ENCODE measurements at regions not wholly inside any gene's neighbourhood (a gene's known extent, or its start where the extent isn't known, plus 50 kb on each side); places are given as distances from the start of the nearest gene placed in this dataset.

- DNase-seq = no peak
Observed at GRCh38 chr2:121955426-121955825, 200.0 kb downstream of the TSN start.

GRCh38 chr2:121955872-121956271 lies 200.4 kb downstream of the TSN start:
- H3K27ac Mint-ChIP-seq = no peak overlapping the region
- no peaks in the 10 kb centered on the region for H3K4me1 Mint-ChIP-seq (ENCODE audit: low read depth)
- H3K36me3 Mint-ChIP-seq (ENCODE audit: low read depth) = no peaks in the 10 kb centered on the region
- no peak for DNase-seq
- no peaks in the 10 kb centered on the region for H3K27me3 Mint-ChIP-seq (ENCODE audit: low read depth)
- no peaks in the 10 kb centered on the region for H3K9me3 Mint-ChIP-seq
- CTCF ChIA-PET = no interaction called here
- intact Hi-C loops (cut with micrococcal nuclease) = no loop called here
- H3K4me3 Mint-ChIP-seq = no peak overlapping the region

More at GRCh38 chr2:121955426-121955825, 200.0 kb downstream of the TSN start:
- Mint-ChIP-seq H3K4me3 (no peak overlapping the region), H3K27me3 (ENCODE audit: low read depth) (no peaks in the 10 kb centered on the region), H3K36me3 (ENCODE audit: low read depth) (no peaks in the 10 kb centered on the region), H3K9me3 (no peaks in the 10 kb centered on the region), H3K4me1 (ENCODE audit: low read depth) (no peaks in the 10 kb centered on the region), H3K27ac (no peak overlapping the region)
- intact Hi-C loops (cut with micrococcal nuclease) = no loop called here
- CTCF ChIA-PET = no interaction called here

GRCh38 chr2:121960251-121960650 lies 204.8 kb downstream of the TSN start:
- CTCF ChIA-PET = no interaction called here
- Mint-ChIP-seq H3K9me3 (no peaks in the 10 kb centered on the region), H3K4me1 (ENCODE audit: low read depth) (no peaks in the 10 kb centered on the region), H3K4me3 (no peak overlapping the region), H3K36me3 (ENCODE audit: low read depth) (no peaks in the 10 kb centered on the region), H3K27me3 (ENCODE audit: low read depth) (peaks cover 3% of the 10 kb centered on the region), H3K27ac (no peak overlapping the region)
- DNase-seq = no peak
- intact Hi-C loops (cut with micrococcal nuclease) = no loop called here

- Mint-ChIP-seq H3K27me3 (ENCODE audit: low read depth) (peaks cover 3% of the 10 kb centered on the region), H3K27ac (no peak overlapping the region), H3K4me1 (ENCODE audit: low read depth) (no peaks in the 10 kb centered on the region), H3K36me3 (ENCODE audit: low read depth) (no peaks in the 10 kb centered on the region), H3K9me3 (no peaks in the 10 kb centered on the region), H3K4me3 (no peak overlapping the region)
- intact Hi-C loops (cut with micrococcal nuclease) = no loop called here
- CTCF ChIA-PET = interaction anchor here (0.7 kb wide), 1 partner anchor 58 kb away, joined by 3 read pairs; no protein-coding TSS in a partner anchor
- no peak for DNase-seq
Observed at GRCh38 chr2:121961761-121962160, 206.3 kb downstream of the TSN start.

GRCh38 chr2:121965661-121966060 lies 210.2 kb downstream of the TSN start:
- H3K27ac Mint-ChIP-seq = no peak overlapping the region

GRCh38 chr2:121966663-121967062 lies 211.2 kb downstream of the TSN start:
- Mint-ChIP-seq H3K9me3 (no peaks in the 10 kb centered on the region), H3K27me3 (ENCODE audit: low read depth) (peaks cover 3% of the 10 kb centered on the region), H3K4me3 (no peak overlapping the region), H3K4me1 (ENCODE audit: low read depth) (no peaks in the 10 kb centered on the region), H3K36me3 (ENCODE audit: low read depth) (no peaks in the 10 kb centered on the region), H3K27ac (no peak overlapping the region)
- CTCF ChIA-PET = no interaction called here
- no peak for DNase-seq
- intact Hi-C loops (cut with micrococcal nuclease) = no loop called here

More at GRCh38 chr2:121965661-121966060, 210.2 kb downstream of the TSN start:
- Mint-ChIP-seq H3K9me3 (no peaks in the 10 kb centered on the region), H3K36me3 (ENCODE audit: low read depth) (no peaks in the 10 kb centered on the region), H3K4me1 (ENCODE audit: low read depth) (no peaks in the 10 kb centered on the region), H3K4me3 (no peak overlapping the region), H3K27me3 (ENCODE audit: low read depth) (peaks cover 3% of the 10 kb centered on the region)
- DNase-seq = no peak
- intact Hi-C loops (cut with micrococcal nuclease) = no loop called here
- CTCF ChIA-PET = no interaction called here

GRCh38 chr2:121969166-121969565 lies 213.7 kb downstream of the TSN start:
- H3K4me1 Mint-ChIP-seq (ENCODE audit: low read depth) = no peaks in the 10 kb centered on the region
- H3K27me3 Mint-ChIP-seq (ENCODE audit: low read depth) = no peaks in the 10 kb centered on the region
- CTCF ChIA-PET = interaction anchor here (0.7 kb wide), 1 partner anchor 51 kb away, joined by 4 read pairs; no protein-coding TSS in a partner anchor
- H3K36me3 Mint-ChIP-seq (ENCODE audit: low read depth) = no peaks in the 10 kb centered on the region
- no peak overlapping the region for H3K4me3 Mint-ChIP-seq
- intact Hi-C loops (cut with micrococcal nuclease) = no loop called here
- no peak overlapping the region for H3K27ac Mint-ChIP-seq
- H3K9me3 Mint-ChIP-seq = no peaks in the 10 kb centered on the region
- no peak for DNase-seq

GRCh38 chr2:121969766-121970639 lies 214.6 kb downstream of the TSN start:
- no peaks in the 10 kb centered on the region for H3K9me3 Mint-ChIP-seq
- H3K4me1 Mint-ChIP-seq (ENCODE audit: low read depth) = peaks cover 3% of the 10 kb centered on the region
- CTCF ChIA-PET = no interaction called here
- intact Hi-C loops (cut with micrococcal nuclease) = loop anchor here (10.0 kb wide), 1 partner anchor 765 kb away; no protein-coding TSS in a partner anchor
- no peaks in the 10 kb centered on the region for H3K27me3 Mint-ChIP-seq (ENCODE audit: low read depth)
- H3K4me3 Mint-ChIP-seq = no peak overlapping the region
- H3K27ac Mint-ChIP-seq = no peak overlapping the region
- H3K36me3 Mint-ChIP-seq (ENCODE audit: low read depth) = no peaks in the 10 kb centered on the region
- no peak for DNase-seq

- Mint-ChIP-seq H3K27me3 (ENCODE audit: low read depth) (no peaks in the 10 kb centered on the region), H3K27ac (no peak overlapping the region), H3K36me3 (ENCODE audit: low read depth) (no peaks in the 10 kb centered on the region), H3K9me3 (no peaks in the 10 kb centered on the region), H3K4me3 (no peak overlapping the region), H3K4me1 (ENCODE audit: low read depth) (peaks cover 7% of the 10 kb centered on the region)
- intact Hi-C loops (cut with micrococcal nuclease) = loop anchor here (10.0 kb wide), 1 partner anchor 763 kb away; no protein-coding TSS in a partner anchor
- CTCF ChIA-PET = interaction anchor here (0.8 kb wide), 1 partner anchor 11 kb away, joined by 3 read pairs; no protein-coding TSS in a partner anchor
- DNase-seq = no peak
Observed at GRCh38 chr2:121972203-121972602, 216.8 kb downstream of the TSN start.

- H3K4me1 Mint-ChIP-seq (ENCODE audit: low read depth) = peaks cover 7% of the 10 kb centered on the region
- intact Hi-C loops (cut with micrococcal nuclease) = loop anchor here (1.0 to 10.0 kb wide), 6 partner anchors 161 to 760 kb away; no protein-coding TSS in a partner anchor
- no peaks in the 10 kb centered on the region for H3K9me3 Mint-ChIP-seq
- no peak overlapping the region for H3K27ac Mint-ChIP-seq
- H3K27me3 Mint-ChIP-seq (ENCODE audit: low read depth) = no peaks in the 10 kb centered on the region
- CTCF ChIA-PET = interaction anchor here (0.6 to 1.0 kb wide), 2 partner anchors 56 to 160 kb away, joined by 3 to 4 read pairs; no protein-coding TSS in a partner anchor
- H3K4me3 Mint-ChIP-seq = no peak overlapping the region
- DNase-seq = peak; percentile 53
- no peaks in the 10 kb centered on the region for H3K36me3 Mint-ChIP-seq (ENCODE audit: low read depth)
Observed at GRCh38 chr2:121974897-121975661, 219.6 kb downstream of the TSN start.

GRCh38 chr2:121976926-121977325 lies 221.5 kb downstream of the TSN start:
- H3K27ac Mint-ChIP-seq = no peak overlapping the region
- H3K36me3 Mint-ChIP-seq (ENCODE audit: low read depth) = no peaks in the 10 kb centered on the region
- peaks cover 7% of the 10 kb centered on the region for H3K4me1 Mint-ChIP-seq (ENCODE audit: low read depth)
- no peak overlapping the region for H3K4me3 Mint-ChIP-seq
- no peaks in the 10 kb centered on the region for H3K27me3 Mint-ChIP-seq (ENCODE audit: low read depth)
- intact Hi-C loops (cut with micrococcal nuclease) = loop anchor here (5.0 to 10.0 kb wide), 2 partner anchors 390 to 758 kb away; no protein-coding TSS in a partner anchor
- no peak for DNase-seq
- CTCF ChIA-PET = no interaction called here
- H3K9me3 Mint-ChIP-seq = no peaks in the 10 kb centered on the region

- CTCF ChIA-PET = no interaction called here
- intact Hi-C loops (cut with micrococcal nuclease) = loop anchor here (5.0 to 10.0 kb wide), 2 partner anchors 390 to 757 kb away; no protein-coding TSS in a partner anchor
- no peaks in the 10 kb centered on the region for H3K27me3 Mint-ChIP-seq (ENCODE audit: low read depth)
- no peak overlapping the region for H3K4me3 Mint-ChIP-seq
- no peaks in the 10 kb centered on the region for H3K9me3 Mint-ChIP-seq
- H3K4me1 Mint-ChIP-seq (ENCODE audit: low read depth) = peaks cover 7% of the 10 kb centered on the region
- no peak overlapping the region for H3K27ac Mint-ChIP-seq
- H3K36me3 Mint-ChIP-seq (ENCODE audit: low read depth) = no peaks in the 10 kb centered on the region
- no peak for DNase-seq
Observed at GRCh38 chr2:121977326-121977725, 221.9 kb downstream of the TSN start.
